HFFc6 (cell line): ENCODE measurements at regions not wholly inside any gene's neighbourhood (a gene's known extent, or its start where the extent isn't known, plus 50 kb on each side); places are given as distances from the start of the nearest gene placed in this dataset.

Experiments
- DNase-seq: peaks from one replicate; pipeline ENCODE4 v3.0.0-alpha.2; 2018
- H3K27ac Mint-ChIP-seq: 2 replicates; pipeline ENCODE4 v1.8.0; 2020; ENCODE audit warnings: mild to moderate bottlenecking, mixed read lengths
- H3K27me3 Mint-ChIP-seq: 2 replicates; pipeline ENCODE4 v1.8.0; 2021; ENCODE audit warnings: mild to moderate bottlenecking, moderate library complexity, mixed read lengths; ENCODE audit not compliant: insufficient read depth
- H3K36me3 Mint-ChIP-seq: 2 replicates; pipeline ENCODE4 v1.8.0; 2021; ENCODE audit warnings: low read depth, mixed read lengths
- H3K4me1 Mint-ChIP-seq: 2 replicates; pipeline ENCODE4 v1.8.0; 2020; ENCODE audit warnings: low read depth, mixed read lengths
- H3K4me3 Mint-ChIP-seq: 2 replicates; pipeline ENCODE4 v1.8.0; 2020; ENCODE audit warnings: mild to moderate bottlenecking, moderate library complexity, mixed read lengths
- H3K9me3 Mint-ChIP-seq: 2 replicates; pipeline ENCODE4 v1.8.0; 2020; ENCODE audit warnings: mild to moderate bottlenecking, mixed read lengths
- CTCF ChIP-seq: fragments of 200-600 bp; sonication (generic); IDR thresholded peaks from 2 replicates; pipeline ENCODE4 v1.5.0; 2021; ENCODE audit warnings: antibody characterized with exemption, mild to moderate bottlenecking

GRCh38 chr4:8694651-8695151 is 102.1 kb downstream of the CPZ start:
- Mint-ChIP-seq H3K27me3 (peaks cover 27% of the 10 kb centered on the region), H3K4me3 (no peak overlapping the region), H3K4me1 (no peaks in the 10 kb centered on the region), H3K27ac (no peak overlapping the region), H3K9me3 (peaks cover 3% of the 10 kb centered on the region; the same call in 1 of the 2 replicates), H3K36me3 (no peaks in the 10 kb centered on the region)
- no peak for TF ChIP-seq CTCF
- DNase-seq: no peak

DNA sequence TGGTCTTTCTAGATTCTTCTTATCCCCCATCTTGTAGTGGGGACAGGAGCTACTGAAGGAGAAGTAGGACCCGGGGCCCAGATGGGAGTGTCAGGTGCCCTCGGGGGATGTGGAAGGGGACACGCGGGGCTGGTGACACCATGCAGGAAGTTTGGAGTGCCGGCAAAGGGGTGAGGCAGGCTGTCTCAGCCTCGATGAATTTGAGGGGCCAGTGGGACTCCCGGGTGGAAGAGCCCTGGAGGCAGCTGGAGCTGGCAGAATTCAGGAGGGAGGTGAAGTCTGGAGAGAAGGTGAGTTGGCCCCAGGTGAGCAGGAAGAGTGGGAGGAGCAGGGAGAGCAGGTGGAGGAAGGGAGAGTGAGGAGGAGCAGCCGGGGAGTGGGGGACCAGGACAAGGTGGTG is 101.7 kb downstream of the CPZ start:
- no peak overlapping the region for H3K27ac Mint-ChIP-seq
- H3K27me3 Mint-ChIP-seq: peaks cover 22% of the 10 kb centered on the region
- no peaks in the 10 kb centered on the region for H3K4me1 Mint-ChIP-seq
- peaks cover 3% of the 10 kb centered on the region; the same call in 1 of the 2 replicates for H3K9me3 Mint-ChIP-seq
- DNase-seq: no peak
- no peaks in the 10 kb centered on the region for H3K36me3 Mint-ChIP-seq
- no peak for TF ChIP-seq CTCF
- H3K4me3 Mint-ChIP-seq: no peak overlapping the region

- no peak for TF ChIP-seq CTCF
- H3K36me3 Mint-ChIP-seq: no peaks in the 10 kb centered on the region; the same call in 1 of the 2 replicates
- H3K27ac Mint-ChIP-seq: no peak overlapping the region
- H3K9me3 Mint-ChIP-seq: peaks cover 3% of the 10 kb centered on the region; the same call in 1 of the 2 replicates
- H3K4me3 Mint-ChIP-seq: no peak overlapping the region
- H3K27me3 Mint-ChIP-seq: peaks cover 25% of the 10 kb centered on the region
- no peaks in the 10 kb centered on the region for H3K4me1 Mint-ChIP-seq
- DNase-seq: no peak
These were observed 98.7 kb downstream of the CPZ start for GRCh38 chr4:8691151-8691775.

DNA sequence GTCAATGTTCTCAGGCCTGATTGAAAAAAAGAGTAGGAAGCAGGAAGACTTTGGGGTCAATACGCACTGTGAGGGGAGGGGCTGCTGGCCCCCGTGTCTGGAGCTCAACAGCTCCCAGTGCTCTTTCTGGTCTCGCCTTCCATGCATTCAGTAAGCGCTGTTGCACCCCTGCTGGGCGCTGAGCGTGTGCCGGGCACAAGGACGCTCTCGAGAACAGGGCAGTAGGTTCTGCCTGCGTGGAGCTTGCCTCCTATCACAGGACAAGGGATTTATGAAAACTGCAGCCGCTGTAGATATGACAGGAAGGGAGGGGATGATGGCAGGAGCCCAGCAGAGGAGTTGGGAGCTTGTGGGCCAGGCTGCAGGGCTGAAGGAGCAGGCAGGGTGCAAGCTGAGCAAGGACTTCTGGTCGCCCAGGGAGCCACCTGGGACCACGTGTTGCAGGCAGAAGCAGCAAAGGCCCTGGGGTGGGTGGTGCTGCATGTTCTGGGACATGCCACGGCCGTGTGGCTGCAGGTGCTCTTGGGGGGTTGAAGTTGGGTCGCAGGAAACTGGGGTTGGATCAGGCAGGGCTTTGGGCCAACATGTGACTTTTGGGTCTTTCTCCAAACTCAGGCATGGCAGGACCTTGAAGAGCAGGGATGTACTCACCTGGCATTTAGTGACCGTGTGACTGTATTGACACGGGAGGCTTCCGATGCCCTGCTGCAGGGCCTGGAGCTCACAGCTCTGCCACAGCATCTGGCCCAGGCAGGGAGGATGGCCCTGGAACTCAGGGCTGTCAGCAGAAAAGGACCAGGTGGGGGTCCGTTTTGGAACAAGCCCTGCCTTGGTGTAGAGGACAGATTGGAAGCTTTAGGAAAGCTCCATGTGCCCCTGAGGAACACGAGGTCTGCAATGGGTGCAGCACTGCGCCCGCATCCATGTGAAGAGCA is 97.9 kb downstream of the CPZ start:
- Mint-ChIP-seq H3K9me3 (peaks cover 3% of the 10 kb centered on the region; the same call in 1 of the 2 replicates), H3K27me3 (peaks cover 26% of the 10 kb centered on the region), H3K4me1 (no peaks in the 10 kb centered on the region), H3K27ac (no peak overlapping the region), H3K4me3 (no peak overlapping the region), H3K36me3 (no peaks in the 10 kb centered on the region; the same call in 1 of the 2 replicates)
- DNase-seq: no peak
- TF ChIP-seq CTCF: no peak

- Mint-ChIP-seq H3K27me3 (peaks cover 23% of the 10 kb centered on the region), H3K4me1 (no peaks in the 10 kb centered on the region), H3K27ac (no peak overlapping the region), H3K4me3 (no peak overlapping the region), H3K36me3 (no peaks in the 10 kb centered on the region; the same call in 1 of the 2 replicates), H3K9me3 (peaks cover 3% of the 10 kb centered on the region; the same call in 1 of the 2 replicates)
- DNase-seq: no peak
- TF ChIP-seq CTCF: no peak
These were observed 97.2 kb downstream of the CPZ start for GRCh38 chr4:8689741-8690140.
